ENCODE measurements at regions not wholly inside any gene's neighbourhood (a gene's known extent, or its start where the extent isn't known, plus 50 kb on each side); places are given as distances from the start of the nearest gene placed in this dataset.

GRCh38 chr5:28313953-28314352 is 1275.6 kb upstream of the CDH9 start:
- Histone ChIP-seq H3K36me3 (ENCODE audit: control insufficient read depth, insufficient read depth, low read length) (no peaks in the 10 kb centered on the region), H3K27me3 (replicated peaks; ENCODE audit: control insufficient read depth, insufficient read depth, low read length) (no peaks in the 10 kb centered on the region), H3K4me3 (replicated peaks; ENCODE audit: low read depth, low read length) (no peak overlapping the region)
- no peak for DNase-seq (ENCODE audit: extremely low read depth, insufficient read length)
- TF ChIP-seq CTCF (IDR thresholded peaks at IDR 0.05; ENCODE audit: insufficient read depth, low read length, poor library complexity, severe bottlenecking) = no peak

- no peak for TF ChIP-seq CTCF (IDR thresholded peaks at IDR 0.05; ENCODE audit: insufficient read depth, low read length, poor library complexity, severe bottlenecking)
- DNase-seq (ENCODE audit: extremely low read depth, insufficient read length) = no peak
- H3K27me3 ChIP-seq (replicated peaks; ENCODE audit: control insufficient read depth, insufficient read depth, low read length) = no peaks in the 10 kb centered on the region
- H3K4me3 ChIP-seq (replicated peaks; ENCODE audit: low read depth, low read length) = no peak overlapping the region
- no peaks in the 10 kb centered on the region for H3K36me3 ChIP-seq (ENCODE audit: control insufficient read depth, insufficient read depth, low read length)
Measured at GRCh38 chr5:28313321-28313951, 1275.0 kb upstream of the CDH9 start.

- no peak for DNase-seq (ENCODE audit: extremely low read depth, insufficient read length)
- no peaks in the 10 kb centered on the region for H3K36me3 ChIP-seq (ENCODE audit: control insufficient read depth, insufficient read depth, low read length)
- no peak overlapping the region for H3K4me3 ChIP-seq (replicated peaks; ENCODE audit: low read depth, low read length)
- TF ChIP-seq CTCF (IDR thresholded peaks at IDR 0.05; ENCODE audit: insufficient read depth, low read length, poor library complexity, severe bottlenecking) = no peak
- no peaks in the 10 kb centered on the region for H3K27me3 ChIP-seq (replicated peaks; ENCODE audit: control insufficient read depth, insufficient read depth, low read length)
Measured at GRCh38 chr5:28310696-28311095, 1272.3 kb upstream of the CDH9 start.

GRCh38 chr5:28305891-28306290 is 1267.5 kb upstream of the CDH9 start:
- H3K27me3 ChIP-seq (replicated peaks; ENCODE audit: control insufficient read depth, insufficient read depth, low read length) = no peaks in the 10 kb centered on the region
- DNase-seq (ENCODE audit: extremely low read depth, insufficient read length) = no peak
- no peak overlapping the region for H3K4me3 ChIP-seq (replicated peaks; ENCODE audit: low read depth, low read length)
- no peak for TF ChIP-seq CTCF (IDR thresholded peaks at IDR 0.05; ENCODE audit: insufficient read depth, low read length, poor library complexity, severe bottlenecking)
- no peaks in the 10 kb centered on the region for H3K36me3 ChIP-seq (ENCODE audit: control insufficient read depth, insufficient read depth, low read length)

GRCh38 chr5:28301712-28302111 is 1263.3 kb upstream of the CDH9 start:
- no peaks in the 10 kb centered on the region for H3K27me3 ChIP-seq (replicated peaks; ENCODE audit: control insufficient read depth, insufficient read depth, low read length)
- no peak for TF ChIP-seq CTCF (IDR thresholded peaks at IDR 0.05; ENCODE audit: insufficient read depth, low read length, poor library complexity, severe bottlenecking)
- H3K36me3 ChIP-seq (ENCODE audit: control insufficient read depth, insufficient read depth, low read length) = no peaks in the 10 kb centered on the region
- no peak for DNase-seq (ENCODE audit: extremely low read depth, insufficient read length)
- H3K4me3 ChIP-seq (replicated peaks; ENCODE audit: low read depth, low read length) = no peak overlapping the region

All from GM06990 (cell line).